PC-3 (cell line): ENCODE measurements at regions not wholly inside any gene's neighbourhood (a gene's known extent, or its start where the extent isn't known, plus 50 kb on each side); places are given as distances from the start of the nearest gene placed in this dataset.

ENCODE experiments used
- ATAC-seq: fragments of 200-7000 bp; cut with Tn5 transposase; 2 replicates; pipeline ENCODE4 v1.9.1; 2020; ENCODE audit warnings: mild to moderate bottlenecking, moderate library complexity
- BruUV-seq: library from RNA; stranded (reverse); fragments of 400-500 nt; replicated peaks from 2 replicates; lab custom pipeline; 2021; lab: Mats Ljungman, UMichigan
- CTCF ChIA-PET: fragments of 300-600 bp; sonication (Branson Sonifier 250); formaldehyde crosslinking; loops from one replicate; lab custom pipeline; 2022; ENCODE audit warnings: antibody characterized with exemption; lab: Charles Lee
- POLR2A ChIA-PET: fragments of 300-600 bp; sonication (Branson Sonifier 250); formaldehyde crosslinking; loops from one replicate; lab custom pipeline; 2022; ENCODE audit warnings: antibody characterized with exemption; ENCODE audit not compliant: unreplicated experiment; lab: Charles Lee
- DNase-seq: peaks from one replicate; pipeline ENCODE4 v3.0.0-alpha.2; 2015
- H2AFZ ChIP-seq: fragments of 300-600 bp; sonication (generic); 2 replicates; pipeline ENCODE4 v1.6.0; 2016; ENCODE audit warnings: antibody characterized with exemption, low read length
- H3F3A ChIP-seq: fragments of 300-600 bp; sonication (generic); one replicate; pipeline ENCODE4 v1.6.0; 2017; ENCODE audit warnings: antibody characterized with exemption, low read length, control low read depth, mild to moderate bottlenecking; ENCODE audit not compliant: unreplicated experiment
- H3K27ac ChIP-seq: fragments of 300-600 bp; sonication (generic); 2 replicates; pipeline ENCODE4 v1.5.1; 2016; ENCODE audit warnings: mild to moderate bottlenecking, low read length
- H3K27me3 ChIP-seq: fragments of 300-600 bp; sonication (generic); 2 replicates; pipeline ENCODE4 v1.6.1; 2016; ENCODE audit warnings: low read length, mixed read lengths
- H3K36me3 ChIP-seq: fragments of 300-600 bp; sonication (generic); 2 replicates; pipeline ENCODE4 v1.6.1; 2016; ENCODE audit warnings: low read depth, mixed run types, low read length, mixed read lengths
- H3K4me1 ChIP-seq: fragments of 300-600 bp; sonication (generic); 2 replicates; pipeline ENCODE4 v1.5.1; 2016; ENCODE audit warnings: low read length; ENCODE audit not compliant: insufficient read depth
- H3K4me2 ChIP-seq: fragments of 300-600 bp; sonication (generic); 2 replicates; pipeline ENCODE4 v1.6.0; 2016; ENCODE audit warnings: low read length
- H3K4me3 ChIP-seq: fragments of 300-600 bp; sonication (generic); 2 replicates; pipeline ENCODE4 v1.5.1; 2016; ENCODE audit warnings: mild to moderate bottlenecking, low read length, mixed read lengths
- H3K79me2 ChIP-seq: fragments of 300-600 bp; sonication (generic); 2 replicates; pipeline ENCODE4 v1.6.1; 2017; ENCODE audit warnings: low read length, mixed read lengths
- H3K9ac ChIP-seq: fragments of 300-600 bp; sonication (generic); 2 replicates; pipeline ENCODE4 v1.6.0; 2016; ENCODE audit warnings: mild to moderate bottlenecking, low read length
- H3K9me2 ChIP-seq: fragments of 300-600 bp; sonication (generic); replicated peaks from 2 replicates; pipeline ENCODE4 v1.6.1; 2016; ENCODE audit warnings: mixed run types, low read length, mixed read lengths
- H3K9me3 ChIP-seq: fragments of 300-600 bp; sonication (generic); 2 replicates; pipeline ENCODE4 v1.6.1; 2016; ENCODE audit warnings: low read length, mixed read lengths
- H4K20me1 ChIP-seq: fragments of 300-600 bp; sonication (generic); 2 replicates; pipeline ENCODE4 v1.6.1; 2016; ENCODE audit warnings: low read length, mixed read lengths
- EZH2 ChIP-seq: fragments of 300-600 bp; sonication (generic); IDR thresholded peaks from one replicate; pipeline ENCODE4 v1.6.1; 2017; ENCODE audit warnings: antibody characterized with exemption, mild to moderate bottlenecking, low read length; ENCODE audit not compliant: unreplicated experiment
- EZH2phosphoT487 ChIP-seq: fragments of 300-600 bp; sonication (generic); IDR thresholded peaks from 2 replicates; pipeline ENCODE4 v1.6.1; 2018; ENCODE audit warnings: mild to moderate bottlenecking, antibody characterized with exemption, low read length, borderline replicate concordance
- intact Hi-C: fragments of 100-400 bp; cut with micrococcal nuclease; formaldehyde crosslinking; loops from 2 replicates; pipeline ENCODE4 v1.9.0; 2023
- TF ChIP-seq, protein P1 (sequence below): fragments of 300-600 bp; sonication (generic); conservative IDR thresholded peaks from 2 replicates; pipeline ENCODE4 v1.5.1; 2017; ENCODE audit warnings: antibody characterized with exemption, low read depth, mild to moderate bottlenecking, low read length

- Histone ChIP-seq H2AFZ (no peak overlapping the region), H3K79me2 (no peaks in the 10 kb centered on the region), H3K27ac (no peak overlapping the region), H3K36me3 (no peaks in the 10 kb centered on the region), H3K9me3 (no peaks in the 10 kb centered on the region), H3K9ac (no peak overlapping the region), H3K4me1 (no peaks in the 10 kb centered on the region), H3K4me2 (no peak overlapping the region), H4K20me1 (no peaks in the 10 kb centered on the region), H3K4me3 (no peak overlapping the region), H3F3A (no peaks in the 10 kb centered on the region), H3K9me2 (no peaks in the 10 kb centered on the region), H3K27me3 (peaks cover 69% of the 10 kb centered on the region)
- CTCF ChIA-PET: no interaction called here
- POLR2A ChIA-PET: no interaction called here
- TF ChIP-seq, protein P1, sequence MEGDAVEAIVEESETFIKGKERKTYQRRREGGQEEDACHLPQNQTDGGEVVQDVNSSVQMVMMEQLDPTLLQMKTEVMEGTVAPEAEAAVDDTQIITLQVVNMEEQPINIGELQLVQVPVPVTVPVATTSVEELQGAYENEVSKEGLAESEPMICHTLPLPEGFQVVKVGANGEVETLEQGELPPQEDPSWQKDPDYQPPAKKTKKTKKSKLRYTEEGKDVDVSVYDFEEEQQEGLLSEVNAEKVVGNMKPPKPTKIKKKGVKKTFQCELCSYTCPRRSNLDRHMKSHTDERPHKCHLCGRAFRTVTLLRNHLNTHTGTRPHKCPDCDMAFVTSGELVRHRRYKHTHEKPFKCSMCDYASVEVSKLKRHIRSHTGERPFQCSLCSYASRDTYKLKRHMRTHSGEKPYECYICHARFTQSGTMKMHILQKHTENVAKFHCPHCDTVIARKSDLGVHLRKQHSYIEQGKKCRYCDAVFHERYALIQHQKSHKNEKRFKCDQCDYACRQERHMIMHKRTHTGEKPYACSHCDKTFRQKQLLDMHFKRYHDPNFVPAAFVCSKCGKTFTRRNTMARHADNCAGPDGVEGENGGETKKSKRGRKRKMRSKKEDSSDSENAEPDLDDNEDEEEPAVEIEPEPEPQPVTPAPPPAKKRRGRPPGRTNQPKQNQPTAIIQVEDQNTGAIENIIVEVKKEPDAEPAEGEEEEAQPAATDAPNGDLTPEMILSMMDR: no peak
- no peak for TF ChIP-seq EZH2phosphoT487
- no peak for TF ChIP-seq EZH2
- intact Hi-C loops: no loop called here
- no TSS peak for BruUV-seq
- DNase-seq (no peak), ATAC-seq (no peak)
Measured at GRCh38 chr12:124210991-124211577, 83.8 kb upstream of the RFLNA start.

DNA sequence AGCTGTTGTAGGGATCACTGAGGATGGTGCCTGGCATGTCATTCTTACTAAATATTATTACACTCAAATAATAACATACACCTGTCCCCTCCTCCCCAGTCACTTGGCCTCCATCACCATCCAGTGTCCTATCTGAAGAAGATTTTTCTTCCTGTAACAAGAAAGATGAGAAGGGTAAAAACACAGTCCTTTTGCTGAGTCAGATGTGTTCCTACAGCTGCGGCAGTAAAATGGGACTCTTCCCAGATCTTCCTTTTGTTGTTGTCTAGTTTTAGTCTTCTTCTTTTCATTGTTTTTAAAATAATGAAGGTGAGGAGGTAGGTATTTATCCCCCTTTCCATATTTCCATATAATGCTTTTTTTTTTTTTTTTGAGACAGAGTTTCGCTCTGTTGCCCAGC lies 83.1 kb upstream of the RFLNA start:
- Histone ChIP-seq H3K9me3 (no peaks in the 10 kb centered on the region), H3K79me2 (no peaks in the 10 kb centered on the region), H3K9me2 (no peaks in the 10 kb centered on the region), H3K36me3 (no peaks in the 10 kb centered on the region), H3K4me2 (no peak overlapping the region), H3K4me1 (no peaks in the 10 kb centered on the region), H3K27me3 (peaks cover 69% of the 10 kb centered on the region), H3F3A (no peaks in the 10 kb centered on the region), H3K9ac (no peak overlapping the region), H3K27ac (no peak overlapping the region), H4K20me1 (no peaks in the 10 kb centered on the region), H3K4me3 (no peak overlapping the region), H2AFZ (no peak overlapping the region)
- TF ChIP-seq EZH2phosphoT487: no peak
- CTCF ChIA-PET: no interaction called here
- POLR2A ChIA-PET: no interaction called here
- intact Hi-C loops: no loop called here
- no peak for DNase-seq
- no TSS peak for BruUV-seq
- no peak for ATAC-seq

DNA sequence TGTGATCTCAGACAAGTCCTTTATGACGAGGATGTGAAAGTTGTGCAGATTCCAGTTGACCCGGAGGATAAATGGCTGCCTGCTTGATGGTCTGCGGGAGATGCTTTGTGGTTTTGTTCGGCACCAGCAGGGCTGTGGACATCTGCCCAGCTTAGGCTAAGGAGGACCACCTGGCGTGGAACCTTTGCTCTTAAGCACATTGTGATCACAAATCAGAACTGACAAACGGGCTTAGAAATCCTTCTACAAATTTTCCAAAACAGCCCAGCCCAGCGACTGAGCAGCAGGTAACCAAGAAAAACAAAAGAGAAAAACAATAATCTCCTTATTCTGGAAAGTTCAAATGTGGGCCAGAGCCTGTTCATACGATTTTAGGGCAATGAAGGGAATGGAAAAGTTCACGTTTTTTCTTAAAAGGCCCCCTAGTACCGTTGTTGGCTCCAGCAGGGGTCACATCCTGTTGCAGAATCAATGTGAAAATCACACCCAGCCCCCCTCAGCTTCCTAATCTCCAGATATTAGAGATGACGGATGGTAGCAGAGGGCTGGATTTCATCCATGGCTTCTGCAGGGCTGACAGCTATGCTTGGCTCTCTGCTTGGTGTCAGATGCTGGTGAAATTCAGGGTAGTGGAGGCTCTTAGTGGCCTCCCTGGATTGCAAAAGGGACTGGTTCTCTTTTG lies 81.1 kb upstream of the RFLNA start:
- H3K27ac ChIP-seq: no peak overlapping the region
- H3K79me2 ChIP-seq: no peaks in the 10 kb centered on the region

More for the DNA sequence above, 81.1 kb upstream of the RFLNA start:
- no peaks in the 10 kb centered on the region for H3K9me3 ChIP-seq
- peaks cover 74% of the 10 kb centered on the region for H3K27me3 ChIP-seq
- H3K9ac ChIP-seq: no peak overlapping the region
- ChIA-PET CTCF (no interaction called here), POLR2A (interaction anchor here (0.7 kb wide), 1 partner anchor 182 kb away, joined by 4 read pairs; no protein-coding TSS in a partner anchor)
- ATAC-seq (no peak), DNase-seq (no peak)
- intact Hi-C loops: no loop called here
- H3K4me1 ChIP-seq: no peaks in the 10 kb centered on the region
- H3K9me2 ChIP-seq: no peaks in the 10 kb centered on the region
- H3K4me2 ChIP-seq: no peak overlapping the region
- no peak overlapping the region for H3K4me3 ChIP-seq
- TF ChIP-seq, protein P1: no peak
- TF ChIP-seq EZH2phosphoT487 (no peak), EZH2 (no peak)
- H3F3A ChIP-seq: no peaks in the 10 kb centered on the region
- no peaks in the 10 kb centered on the region for H3K36me3 ChIP-seq
- H4K20me1 ChIP-seq: no peaks in the 10 kb centered on the region
- BruUV-seq: no TSS peak
- H2AFZ ChIP-seq: no peak overlapping the region
